H1 (cell line): ENCODE measurements at regions not wholly inside any gene's neighbourhood (a gene's known extent, or its start where the extent isn't known, plus 50 kb on each side); places are given as distances from the start of the nearest gene placed in this dataset.

ENCODE experiments used
- CTCF ChIA-PET: fragments of 300-600 bp; sonication (Branson Sonifier 250); formaldehyde crosslinking; loops from one replicate; lab custom pipeline; 2021; ENCODE audit not compliant: partially characterized antibody; lab: Charles Lee
- POLR2A ChIA-PET: fragments of 300-600 bp; sonication (Branson Sonifier 250); formaldehyde crosslinking; loops from one replicate; lab custom pipeline; 2021; ENCODE audit warnings: inconsistent platforms; ENCODE audit not compliant: partially characterized antibody; lab: Charles Lee
- DNase-seq, 2 experiments: peaks; one replicate each; pipeline versions ENCODE4 v3.0.0 to v3.0.0-alpha.2; 2010 to 2022; ENCODE audit warnings: low spot score in 2 of 2, low read depth in 1 of 2, mixed read lengths in 1 of 2
- FAIRE-seq: peaks from 2 replicates; lab custom pipeline; 2011; peaks lifted over from hg19 to GRCh38; lab: Jason Lieb, UNC
- H2AFZ ChIP-seq: 2 replicates; pipeline ENCODE4 v1.8.1; 2012; ENCODE audit warnings: low read length, inconsistent platforms
- H2AK5ac ChIP-seq: 2 replicates; pipeline ENCODE4 v1.6.1; 2013; ENCODE audit warnings: low read depth, low read length
- H2BK120ac ChIP-seq: replicated peaks from 2 replicates; pipeline ENCODE3; 2013; ENCODE audit warnings: low read depth, low read length, inconsistent platforms
- H2BK12ac ChIP-seq: 2 replicates; pipeline ENCODE4 v1.6.1; 2013; ENCODE audit warnings: low read depth, low read length
- H2BK15ac ChIP-seq: 2 replicates; pipeline ENCODE4 v1.6.1; 2013; ENCODE audit warnings: low read length
- H2BK20ac ChIP-seq: 2 replicates; pipeline ENCODE4 v1.6.1; 2013; ENCODE audit warnings: low read length
- H2BK5ac ChIP-seq: 2 replicates; pipeline ENCODE4 v1.6.1; 2013; ENCODE audit warnings: low read depth, low read length
- H3K14ac ChIP-seq: 2 replicates; pipeline ENCODE4 v1.6.1; 2013; ENCODE audit warnings: inconsistent platforms; ENCODE audit not compliant: insufficient read length
- H3K18ac ChIP-seq: 2 replicates; pipeline ENCODE4 v1.6.1; 2013; ENCODE audit warnings: low read length; ENCODE audit errors: extremely low read depth
- H3K23ac ChIP-seq: 2 replicates; pipeline ENCODE4 v1.6.1; 2013; ENCODE audit warnings: inconsistent platforms; ENCODE audit not compliant: insufficient read length
- H3K23me2 ChIP-seq: 2 replicates; pipeline ENCODE4 v1.6.1; 2013; ENCODE audit warnings: low read depth, low read length
- H3K27ac ChIP-seq: 2 replicates; pipeline ENCODE4 v1.6.1; 2011; ENCODE audit warnings: low read depth, low read length, inconsistent platforms
- H3K27me3 ChIP-seq, 4 experiments: replicated peaks in 1 of 4; 1 replicate in 1 of 4; 2 replicates in 3 of 4; pipeline versions ENCODE4 v1.6.1 to v1.8.1; 2011 to 2013; ENCODE audit warnings: low read length in 3 of 4, mild to moderate bottlenecking in 3 of 4, inconsistent platforms in 2 of 4, mixed read lengths in 2 of 4, moderate library complexity in 1 of 4; ENCODE audit not compliant: control insufficient read depth in 3 of 4, insufficient read depth in 3 of 4; ENCODE audit errors: extremely low read depth in 1 of 4
- H3K36me3 ChIP-seq, 4 experiments: 2 replicates each; pipeline versions ENCODE4 v1.6.1 to v1.8.1; 2011 to 2013; ENCODE audit warnings: mild to moderate bottlenecking in 4 of 4, low read length in 3 of 4, moderate library complexity in 2 of 4, control low read depth in 1 of 4, inconsistent platforms in 1 of 4; ENCODE audit not compliant: insufficient read depth in 4 of 4, control insufficient read depth in 2 of 4
- H3K4ac ChIP-seq: replicated peaks from 2 replicates; pipeline ENCODE3; 2013; ENCODE audit warnings: low read length, low read depth, mixed read lengths, inconsistent platforms; ENCODE audit not compliant: insufficient read length
- H3K4me1 ChIP-seq, 4 experiments: replicated peaks in 1 of 4; 1 replicate in 1 of 4; 2 replicates in 3 of 4; pipeline versions ENCODE4 v1.6.1 to v1.8.1; 2011 to 2013; ENCODE audit warnings: low read length in 3 of 4, inconsistent platforms in 2 of 4, mixed read lengths in 1 of 4; ENCODE audit not compliant: insufficient read depth in 4 of 4, control insufficient read depth in 3 of 4
- H3K4me2 ChIP-seq, 2 experiments: 2 replicates each; pipeline versions ENCODE4 v1.6.1 to v1.8.1; 2011 to 2013; ENCODE audit warnings: low read depth in 2 of 2, low read length in 2 of 2, control low read depth in 1 of 2, inconsistent platforms in 1 of 2, mild to moderate bottlenecking in 1 of 2; ENCODE audit not compliant: insufficient read depth in 1 of 2
- H3K4me3 ChIP-seq, 4 experiments: fragments of 200-600, 300-600 bp in 1 of 4; sonication (generic), shearing (Covaris generic), sonication (Bioruptor Twin) in 1 of 4; 2 replicates each; pipeline versions ENCODE4 v1.5.1 to v1.8.1; 2011 to 2016; ENCODE audit warnings: low read length in 4 of 4, low read depth in 3 of 4, control low read depth in 2 of 4, inconsistent platforms in 2 of 4, mild to moderate bottlenecking in 2 of 4, mixed read lengths in 1 of 4, moderate library complexity in 1 of 4; ENCODE audit not compliant: insufficient read depth in 2 of 4; ENCODE audit errors: extremely low read depth in 1 of 4
- H3K56ac ChIP-seq: replicated peaks from 2 replicates; pipeline ENCODE3; 2013; ENCODE audit warnings: low read depth, mild to moderate bottlenecking, mixed read lengths, low read length, inconsistent platforms; ENCODE audit not compliant: insufficient read length
- H3K79me1 ChIP-seq: 2 replicates; pipeline ENCODE4 v1.6.1; 2013; ENCODE audit warnings: low read depth, low read length, control low read depth
- H3K79me2 ChIP-seq, 2 experiments: 2 replicates each; pipeline versions ENCODE4 v1.6.1 to v1.8.1; 2012 to 2013; ENCODE audit warnings: low read length in 2 of 2, mild to moderate bottlenecking in 2 of 2, inconsistent platforms in 1 of 2; ENCODE audit not compliant: insufficient read depth in 2 of 2, control insufficient read depth in 1 of 2
- H3K9ac ChIP-seq, 4 experiments: replicated peaks in 1 of 4; 1 replicate in 1 of 4; 2 replicates in 3 of 4; pipeline versions ENCODE4 v1.6.1 to v1.8.1; 2011 to 2013; ENCODE audit warnings: low read depth in 3 of 4, low read length in 3 of 4, control low read depth in 2 of 4, mild to moderate bottlenecking in 2 of 4, moderate library complexity in 2 of 4, inconsistent platforms in 1 of 4; ENCODE audit errors: extremely low read depth in 1 of 4
- H3K9me3 ChIP-seq, 2 experiments: 2 replicates each; pipeline versions ENCODE4 v1.6.1 to v1.8.1; 2012 to 2013; ENCODE audit warnings: mild to moderate bottlenecking in 2 of 2, moderate library complexity in 2 of 2, control low read depth in 1 of 2, inconsistent platforms in 1 of 2, low read depth in 1 of 2, low read length in 1 of 2, mixed read lengths in 1 of 2; ENCODE audit not compliant: insufficient read depth in 2 of 2
- H4K20me1 ChIP-seq, 2 experiments: replicated peaks in 1 of 2; 2 replicates each; pipeline versions ENCODE3 to v1.8.1; 2011 to 2013; ENCODE audit warnings: inconsistent platforms in 2 of 2, low read length in 2 of 2, mild to moderate bottlenecking in 1 of 2; ENCODE audit not compliant: insufficient read depth in 2 of 2, control insufficient read depth in 1 of 2
- H4K5ac ChIP-seq: 2 replicates; pipeline ENCODE4 v1.6.1; 2013; ENCODE audit warnings: low read length, low read depth, mixed read lengths, inconsistent platforms; ENCODE audit not compliant: insufficient read length
- H4K8ac ChIP-seq: 2 replicates; pipeline ENCODE4 v1.8.0; 2013; ENCODE audit warnings: mild to moderate bottlenecking, moderate library complexity, low read length, inconsistent platforms; ENCODE audit not compliant: insufficient read depth; ENCODE audit errors: extremely low read depth
- H4K91ac ChIP-seq: replicated peaks from 2 replicates; pipeline ENCODE3; 2013; ENCODE audit warnings: low read length, mixed read lengths, inconsistent platforms; ENCODE audit not compliant: insufficient read length
- TAF1 ChIP-seq: IDR thresholded peaks from 2 replicates; pipeline ENCODE4 v1.6.1; 2011; ENCODE audit warnings: mild to moderate bottlenecking, low read depth, low read length
- WGBS, 2 experiments: shearing (Covaris generic) in 1 of 2; methylation state at CpG; one replicate each; pipeline versions ENCODE4 v1.1.6 to v1.1.7; 2013 to 2015; ENCODE audit warnings: low lambda C conversion rate in 2 of 2, mixed read lengths in 2 of 2, inconsistent platforms in 1 of 2, low coverage in 1 of 2, missing lambda C conversion rate in 1 of 2; ENCODE audit not compliant: insufficient replicate concordance in 2 of 2, insufficient coverage in 1 of 2, insufficient read length in 1 of 2; ENCODE audit errors: extremely low coverage in 1 of 2, missing lambda C conversion rate in 1 of 2; 5-methylcytosine and 5-hydroxymethylcytosine counted together
- TF ChIP-seq, protein P1 (sequence below): IDR thresholded peaks from 2 replicates; pipeline ENCODE4 v1.6.1; 2011; ENCODE audit warnings: low read depth, mild to moderate bottlenecking, low read length; ENCODE audit not compliant: insufficient read depth

GRCh38 chr2:128642316-128642715 lies 323.6 kb upstream of the HS6ST1 start:
- Histone ChIP-seq H2AFZ (no peak overlapping the region), H3K79me1 (no peaks in the 10 kb centered on the region), H4K5ac (no peak overlapping the region), H3K9me3 (no peaks in the 10 kb centered on the region), H3K27me3 (peaks cover 0 to 2% (median 0%) of the 10 kb centered on the region in 4 experiments; a peak in 2 of 7 replicates), H3K18ac (peak overlapping the region; percentile 62), H2BK15ac (no peak overlapping the region; the same call in 1 of the 2 replicates), H3K56ac (no peak overlapping the region), H3K14ac (no peak overlapping the region), H4K20me1 (no peaks in the 10 kb centered on the region), H3K27ac (no peak overlapping the region), H2BK20ac (peak overlapping the region; percentile 98), H3K4me3 (no peak overlapping the region), H3K36me3 (no peaks in the 10 kb centered on the region), H4K8ac (no peak overlapping the region; the same call in 1 of the 2 replicates), H3K9ac (no peak overlapping the region), H4K91ac (peak overlapping the region; percentile 63), H2BK5ac (peak overlapping the region; percentile 98; the same call in 1 of the 2 replicates), H3K4me1 (peaks cover 29 to 58% (median 38%) of the 10 kb centered on the region in 4 experiments), H2AK5ac (peak overlapping the region; percentile 96), H3K4me2 (no peak overlapping the region), H3K79me2 (no peaks in the 10 kb centered on the region), H3K23me2 (peaks cover 2% of the 10 kb centered on the region; the same call in 1 of the 2 replicates), H3K23ac (no peak overlapping the region), H2BK12ac (peak overlapping the region; percentile 99; the same call in 1 of the 2 replicates), H2BK120ac (peak overlapping the region; percentile 34), H3K4ac (peak overlapping the region; percentile 2)
- DNase-seq = no peak
- WGBS, 2 experiments = 91% methylated on average over 5 of the region's 5 CpGs; no CpG with 5 or more reads in 1 of the 2 experiments
- FAIRE-seq = no peak
- ChIA-PET POLR2A (no interaction called here), CTCF (interaction anchor here (1.1 to 1.2 kb wide), 2 partner anchors 33 to 333 kb away, joined by 3 to 5 read pairs; no protein-coding TSS in a partner anchor)
- TF ChIP-seq, protein P1, sequence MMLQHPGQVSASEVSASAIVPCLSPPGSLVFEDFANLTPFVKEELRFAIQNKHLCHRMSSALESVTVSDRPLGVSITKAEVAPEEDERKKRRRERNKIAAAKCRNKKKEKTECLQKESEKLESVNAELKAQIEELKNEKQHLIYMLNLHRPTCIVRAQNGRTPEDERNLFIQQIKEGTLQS = no peak
- TF ChIP-seq TAF1 = no peak
